Thyroid gland (tissue), 4 donors: ENCODE measurements at regions not wholly inside any gene's neighbourhood (a gene's known extent, or its start where the extent isn't known, plus 50 kb on each side); places are given as distances from the start of the nearest gene placed in this dataset.

Source experiments
- CTCF ChIP-seq, 6 experiments: fragments of 200-600 bp in 3 of 6; fragments of 450-650 bp in 3 of 6; sonication (generic) in 3 of 6; IDR thresholded peaks; one replicate each; pipeline ENCODE4 v1.5.1; 2016 to 2019; ENCODE audit warnings: antibody characterized with exemption in 6 of 6, mild to moderate bottlenecking in 2 of 6, inconsistent platforms in 1 of 6, moderate library complexity in 1 of 6
- POLR2A ChIP-seq, 2 donors: fragments of 450-650 bp; IDR thresholded peaks; one replicate each; pipeline ENCODE4 v1.6.1; 2017; ENCODE audit warnings: antibody characterized with exemption in 2 of 2, mild to moderate bottlenecking in 2 of 2, moderate library complexity in 1 of 2

- TF ChIP-seq POLR2A (IDR thresholded peaks at IDR 0.05) (no peak), CTCF (IDR thresholded peaks at IDR 0.05) (no peak)
Measured at GRCh38 chr10:108691126-108691525, 1232.2 kb downstream of the XPNPEP1 start.
